ENCODE measurements at regions not wholly inside any gene's neighbourhood (a gene's known extent, or its start where the extent isn't known, plus 50 kb on each side); places are given as distances from the start of the nearest gene placed in this dataset.

DNA sequence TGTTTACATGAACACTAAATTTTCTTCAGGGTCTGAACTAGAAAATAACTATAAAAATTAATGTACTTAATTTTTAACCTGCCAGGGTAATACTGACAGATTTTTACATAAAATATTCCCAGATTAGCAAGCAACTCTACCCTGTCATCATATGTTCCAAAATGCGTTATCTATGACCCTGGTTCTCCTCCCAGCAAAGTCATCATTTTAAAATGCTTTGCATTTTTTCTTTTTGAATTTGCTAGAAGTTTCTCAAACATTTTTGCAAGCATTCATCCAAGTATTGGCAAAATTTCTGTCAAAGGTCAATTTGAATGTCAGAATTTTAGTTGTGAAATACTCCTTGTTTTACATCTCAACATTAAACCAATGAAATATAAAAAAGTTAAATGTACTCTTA lies 144.5 kb upstream of the FTMT start:
- DNase-seq (no peak), ATAC-seq (ENCODE audit: low read depth) (no peak)
- Histone ChIP-seq H3K9me3 (ENCODE audit: control extremely low read depth in 1 of 3, control insufficient read depth in 2 of 3, insufficient read depth in 1 of 3, low read length in 2 of 3) (peaks cover 0 to 1% (median 0%) of the 10 kb centered on the region in 3 donors), H3K4me2 (replicated peaks; ENCODE audit: low read depth, low read length, poor library complexity, severe bottlenecking) (no peak overlapping the region), H3K79me2 (ENCODE audit: control insufficient read depth, insufficient read depth, low read length) (no peaks in the 10 kb centered on the region), H3K27me3 (replicated peaks in 1 of 4; ENCODE audit: control extremely low read depth in 1 of 4, control insufficient read depth in 3 of 4, insufficient read depth in 4 of 4, low read length in 3 of 4) (no peaks in the 10 kb centered on the region), H3K4me1 (ENCODE audit: control insufficient read depth in 2 of 2, insufficient read depth in 2 of 2, low read length in 2 of 2) (no peaks in the 10 kb centered on the region), H3K4me3 (ENCODE audit: control extremely low read depth in 1 of 5, extremely low read depth in 1 of 5, insufficient read depth in 1 of 5, low read depth in 2 of 5, low read length in 4 of 5) (no peak overlapping the region), H2AFZ (ENCODE audit: insufficient read depth, low read depth, low read length, poor library complexity, severe bottlenecking) (no peak overlapping the region), H3K36me3 (replicated peaks in 1 of 2; ENCODE audit: control extremely low read depth in 1 of 2, control insufficient read depth in 1 of 2, extremely low read depth in 1 of 2, insufficient read depth in 2 of 2, low read length in 1 of 2) (no peaks in the 10 kb centered on the region), H3K9ac (ENCODE audit: low read length) (no peak overlapping the region), H4K20me1 (ENCODE audit: control insufficient read depth, insufficient read depth, low read length, poor library complexity, severe bottlenecking) (no peaks in the 10 kb centered on the region), H3K27ac (ENCODE audit: low read length in 2 of 2) (no peak overlapping the region)
- Mint-ChIP-seq H3K9me3 (ENCODE audit: insufficient read depth) (no peaks in the 10 kb centered on the region), H3K4me3 (no peak overlapping the region), H3K4me1 (no peaks in the 10 kb centered on the region), H3K27me3 (no peaks in the 10 kb centered on the region), H3K27ac (no peak overlapping the region)
- ChIA-PET CTCF (no interaction called here), POLR2A (no interaction called here)
- intact Hi-C loops (cut with micrococcal nuclease): no loop called here
- no CpG with 5 or more reads among the region's 1 CpG for WGBS (ENCODE audit: insufficient coverage)
- TF ChIP-seq EZH2 (IDR thresholded peaks at IDR 0.05; ENCODE audit: borderline replicate concordance, insufficient read depth, low read depth, low read length, poor library complexity, severe bottlenecking): no peak
- TF ChIP-seq, protein P1, sequence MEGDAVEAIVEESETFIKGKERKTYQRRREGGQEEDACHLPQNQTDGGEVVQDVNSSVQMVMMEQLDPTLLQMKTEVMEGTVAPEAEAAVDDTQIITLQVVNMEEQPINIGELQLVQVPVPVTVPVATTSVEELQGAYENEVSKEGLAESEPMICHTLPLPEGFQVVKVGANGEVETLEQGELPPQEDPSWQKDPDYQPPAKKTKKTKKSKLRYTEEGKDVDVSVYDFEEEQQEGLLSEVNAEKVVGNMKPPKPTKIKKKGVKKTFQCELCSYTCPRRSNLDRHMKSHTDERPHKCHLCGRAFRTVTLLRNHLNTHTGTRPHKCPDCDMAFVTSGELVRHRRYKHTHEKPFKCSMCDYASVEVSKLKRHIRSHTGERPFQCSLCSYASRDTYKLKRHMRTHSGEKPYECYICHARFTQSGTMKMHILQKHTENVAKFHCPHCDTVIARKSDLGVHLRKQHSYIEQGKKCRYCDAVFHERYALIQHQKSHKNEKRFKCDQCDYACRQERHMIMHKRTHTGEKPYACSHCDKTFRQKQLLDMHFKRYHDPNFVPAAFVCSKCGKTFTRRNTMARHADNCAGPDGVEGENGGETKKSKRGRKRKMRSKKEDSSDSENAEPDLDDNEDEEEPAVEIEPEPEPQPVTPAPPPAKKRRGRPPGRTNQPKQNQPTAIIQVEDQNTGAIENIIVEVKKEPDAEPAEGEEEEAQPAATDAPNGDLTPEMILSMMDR (IDR thresholded peaks at IDR 0.05): no peak

DNA sequence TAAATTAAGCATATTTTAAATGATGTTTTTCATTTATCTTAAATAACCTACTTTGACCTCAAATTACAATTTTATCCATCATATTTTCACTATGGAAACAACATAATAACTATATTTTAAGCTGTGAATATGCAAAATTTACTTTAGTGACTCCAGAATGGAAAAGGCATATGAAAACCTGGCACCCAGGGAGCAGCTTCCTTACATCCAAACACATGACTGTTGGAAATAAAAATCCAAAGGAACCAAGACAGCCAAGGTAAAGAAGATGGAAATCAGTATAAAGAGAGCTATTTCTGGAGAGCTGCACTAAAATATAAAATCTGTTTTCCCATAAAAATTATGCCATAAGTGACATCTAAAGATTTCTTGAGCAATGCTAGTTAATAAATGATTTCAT lies 140.3 kb upstream of the FTMT start:
- no peaks in the 10 kb centered on the region for H3K79me2 ChIP-seq (ENCODE audit: control insufficient read depth, insufficient read depth, low read length)
- H3K4me3 ChIP-seq (ENCODE audit: control extremely low read depth in 1 of 5, extremely low read depth in 1 of 5, insufficient read depth in 1 of 5, low read depth in 2 of 5, low read length in 4 of 5): no peak overlapping the region
- no peaks in the 10 kb centered on the region for H3K36me3 ChIP-seq (replicated peaks in 1 of 2; ENCODE audit: control extremely low read depth in 1 of 2, control insufficient read depth in 1 of 2, extremely low read depth in 1 of 2, insufficient read depth in 2 of 2, low read length in 1 of 2)
- no peak overlapping the region for H3K4me3 Mint-ChIP-seq
- no peak for TF ChIP-seq EZH2 (IDR thresholded peaks at IDR 0.05; ENCODE audit: borderline replicate concordance, insufficient read depth, low read depth, low read length, poor library complexity, severe bottlenecking)
- TF ChIP-seq, protein P1 (IDR thresholded peaks at IDR 0.05): no peak
- POLR2A ChIA-PET: no interaction called here
- H3K27me3 ChIP-seq (replicated peaks in 1 of 4; ENCODE audit: control extremely low read depth in 1 of 4, control insufficient read depth in 3 of 4, insufficient read depth in 4 of 4, low read length in 3 of 4): no peaks in the 10 kb centered on the region
- no peak overlapping the region for H3K27ac ChIP-seq (ENCODE audit: low read length in 2 of 2)
- no peaks in the 10 kb centered on the region for H3K9me3 Mint-ChIP-seq (ENCODE audit: insufficient read depth)
- ATAC-seq (ENCODE audit: low read depth) (no peak), DNase-seq (no peak)
- intact Hi-C loops (cut with micrococcal nuclease): no loop called here
- H3K27me3 Mint-ChIP-seq: no peaks in the 10 kb centered on the region
- H2AFZ ChIP-seq (ENCODE audit: insufficient read depth, low read depth, low read length, poor library complexity, severe bottlenecking): no peak overlapping the region
- H3K27ac Mint-ChIP-seq: no peak overlapping the region
- no peaks in the 10 kb centered on the region for H3K4me1 Mint-ChIP-seq
- H3K4me2 ChIP-seq (replicated peaks; ENCODE audit: low read depth, low read length, poor library complexity, severe bottlenecking): no peak overlapping the region
- H3K9ac ChIP-seq (ENCODE audit: low read length): no peak overlapping the region
- H3K4me1 ChIP-seq (ENCODE audit: control insufficient read depth in 2 of 2, insufficient read depth in 2 of 2, low read length in 2 of 2): no peaks in the 10 kb centered on the region
- CTCF ChIA-PET: no interaction called here
- peaks cover 0 to 1% (median 0%) of the 10 kb centered on the region in 3 donors for H3K9me3 ChIP-seq (ENCODE audit: control extremely low read depth in 1 of 3, control insufficient read depth in 2 of 3, insufficient read depth in 1 of 3, low read length in 2 of 3)
- H4K20me1 ChIP-seq (ENCODE audit: control insufficient read depth, insufficient read depth, low read length, poor library complexity, severe bottlenecking): no peaks in the 10 kb centered on the region

Data from B cell (primary cell).